ENCODE measurements at regions not wholly inside any gene's neighbourhood (a gene's known extent, or its start where the extent isn't known, plus 50 kb on each side); places are given as distances from the start of the nearest gene placed in this dataset.

- Histone ChIP-seq H3K27ac (ENCODE audit: low read depth in 2 of 2, low read length in 1 of 2) (no peak overlapping the region), H3K9ac (no peak overlapping the region), H3K36me3 (replicated peaks in 1 of 2; ENCODE audit: control insufficient read depth in 1 of 2, insufficient read depth in 2 of 2, low read length in 1 of 2) (no peaks in the 10 kb centered on the region), H4K20me1 (ENCODE audit: insufficient read depth) (no peaks in the 10 kb centered on the region), H3K9me3 (no peaks in the 10 kb centered on the region), H3K27me3 (ENCODE audit: insufficient read depth) (no peaks in the 10 kb centered on the region), H3K9me2 (no peaks in the 10 kb centered on the region), H3K4me2 (no peak overlapping the region), H3K79me2 (ENCODE audit: insufficient read depth) (no peaks in the 10 kb centered on the region), H3K4me1 (ENCODE audit: control insufficient read depth in 1 of 2, insufficient read depth in 2 of 2, low read depth in 1 of 2, low read length in 1 of 2) (no peaks in the 10 kb centered on the region), H3K4me3 (ENCODE audit: low read depth in 2 of 2, low read length in 1 of 2) (no peak overlapping the region), H3F3A (replicated peaks; ENCODE audit: insufficient read depth) (no peaks in the 10 kb centered on the region), H2AFZ (ENCODE audit: low read depth) (no peak overlapping the region)
- CTCF ChIA-PET: no interaction called here
- POLR2A ChIA-PET: no interaction called here
- WGBS (ENCODE audit: low lambda C conversion rate): 11% methylated on average over 3 of the region's 3 CpGs
- TF ChIP-seq ELF1 (IDR thresholded peaks at IDR 0.05) (no peak), EZH2phosphoT487 (IDR thresholded peaks at IDR 0.05; ENCODE audit: borderline replicate concordance, low read depth) (no peak), RXRA (IDR thresholded peaks at IDR 0.05; ENCODE audit: borderline replicate concordance, low read depth) (no peak), FOXJ3 (CRISPR knock-in tag; IDR thresholded peaks at IDR 0.05) (no peak), IRF3 (IDR thresholded peaks at IDR 0.05; ENCODE audit: low read depth, low read length) (no peak), TAF1 (IDR thresholded peaks at IDR 0.05; ENCODE audit: borderline replicate concordance, low read depth, low read length) (no peak), TCF12 (IDR thresholded peaks at IDR 0.05) (no peak), POLR2AphosphoS5 (IDR thresholded peaks at IDR 0.05; ENCODE audit: low read depth, low read length) (no peak), FOSL2 (IDR thresholded peaks at IDR 0.05; ENCODE audit: borderline replicate concordance, low read depth) (no peak), JUND (IDR thresholded peaks at IDR 0.05) (no peak), USF1 (IDR thresholded peaks at IDR 0.05; ENCODE audit: borderline replicate concordance, low read depth) (no peak), CHD2 (IDR thresholded peaks at IDR 0.05; ENCODE audit: low read length, partially characterized antibody) (no peak), RFX5 (IDR thresholded peaks at IDR 0.05; ENCODE audit: low read length) (no peak), MXI1 (IDR thresholded peaks at IDR 0.05; ENCODE audit: low read depth, low read length) (no peak), SIN3A (IDR thresholded peaks at IDR 0.05; ENCODE audit: borderline replicate concordance, low read depth, low read length) (no peak), SMC3 (IDR thresholded peaks at IDR 0.05; ENCODE audit: low read depth, low read length) (no peak)
- DNase-seq: no peak
Measured at GRCh38 chrX:39018541-39018940, 217.3 kb downstream of the MID1IP1 start.

DNA sequence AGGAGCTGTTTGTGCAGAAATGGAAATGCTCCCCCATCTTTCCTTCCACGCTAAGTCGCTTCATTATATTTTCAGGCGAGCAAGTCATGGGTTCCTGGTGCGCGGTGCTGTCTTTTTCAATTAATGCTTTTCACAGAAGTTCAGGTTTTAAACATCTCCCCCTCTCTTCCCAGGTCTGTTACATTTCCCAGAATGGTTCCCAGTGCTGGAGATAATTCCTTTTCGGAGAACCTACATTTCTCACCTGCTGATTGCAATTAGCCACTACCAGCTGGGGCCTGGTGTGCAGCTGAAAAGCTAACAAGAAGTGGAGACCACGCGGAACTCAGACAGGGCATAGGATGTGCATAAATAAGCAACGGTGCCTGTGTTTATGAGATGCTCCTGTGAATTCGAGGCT, 217.8 kb downstream of the MID1IP1 start:
- Histone ChIP-seq H3K79me2 (ENCODE audit: insufficient read depth) (no peaks in the 10 kb centered on the region), H3F3A (replicated peaks; ENCODE audit: insufficient read depth) (no peaks in the 10 kb centered on the region), H3K9ac (no peak overlapping the region), H3K4me1 (ENCODE audit: control insufficient read depth in 1 of 2, insufficient read depth in 2 of 2, low read depth in 1 of 2, low read length in 1 of 2) (no peaks in the 10 kb centered on the region), H3K36me3 (replicated peaks in 1 of 2; ENCODE audit: control insufficient read depth in 1 of 2, insufficient read depth in 2 of 2, low read length in 1 of 2) (no peaks in the 10 kb centered on the region), H3K27me3 (ENCODE audit: insufficient read depth) (no peaks in the 10 kb centered on the region), H3K4me2 (no peak overlapping the region), H2AFZ (ENCODE audit: low read depth) (no peak overlapping the region), H3K9me3 (no peaks in the 10 kb centered on the region), H3K9me2 (no peaks in the 10 kb centered on the region), H4K20me1 (ENCODE audit: insufficient read depth) (no peaks in the 10 kb centered on the region), H3K27ac (ENCODE audit: low read depth in 2 of 2, low read length in 1 of 2) (no peak overlapping the region), H3K4me3 (ENCODE audit: low read depth in 2 of 2, low read length in 1 of 2) (no peak overlapping the region)
- WGBS (ENCODE audit: low lambda C conversion rate): 35% methylated on average over 10 of the region's 10 CpGs
- CTCF ChIA-PET: no interaction called here
- POLR2A ChIA-PET: no interaction called here
- no peak for DNase-seq
- TF ChIP-seq GATA2 (CRISPR knock-in tag; IDR thresholded peaks at IDR 0.05) (no peak), MXI1 (IDR thresholded peaks at IDR 0.05; ENCODE audit: low read depth, low read length) (no peak), TAF1 (IDR thresholded peaks at IDR 0.05; ENCODE audit: borderline replicate concordance, low read depth, low read length) (no peak), RAD21 (IDR thresholded peaks at IDR 0.05; ENCODE audit: low read length) (no peak), PBX3 (IDR thresholded peaks at IDR 0.05) (no peak), GABPA (IDR thresholded peaks at IDR 0.05; ENCODE audit: low read depth) (no peak), IRF3 (IDR thresholded peaks at IDR 0.05; ENCODE audit: low read depth, low read length) (no peak)
